ENCODE measurements at regions not wholly inside any gene's neighbourhood (a gene's known extent, or its start where the extent isn't known, plus 50 kb on each side); places are given as distances from the start of the nearest gene placed in this dataset.
"Not testable (repeated sequence)": the region's sequence is repeated elsewhere in the genome, so short reads cannot be mapped to it uniquely, and the experiment has no call there.

- DNase-seq (ENCODE audit: low read depth), result no peak
These were observed 141.7 kb downstream of the C3orf38 start for GRCh38 chr3:88291486-88291885.

- no peak for DNase-seq (ENCODE audit: low read depth)
These were observed 148.4 kb downstream of the C3orf38 start for GRCh38 chr3:88298189-88298588.

- DNase-seq (ENCODE audit: low read depth), result peak; percentile 36
These were observed 151.7 kb downstream of the C3orf38 start for GRCh38 chr3:88301273-88301995.

DNA sequence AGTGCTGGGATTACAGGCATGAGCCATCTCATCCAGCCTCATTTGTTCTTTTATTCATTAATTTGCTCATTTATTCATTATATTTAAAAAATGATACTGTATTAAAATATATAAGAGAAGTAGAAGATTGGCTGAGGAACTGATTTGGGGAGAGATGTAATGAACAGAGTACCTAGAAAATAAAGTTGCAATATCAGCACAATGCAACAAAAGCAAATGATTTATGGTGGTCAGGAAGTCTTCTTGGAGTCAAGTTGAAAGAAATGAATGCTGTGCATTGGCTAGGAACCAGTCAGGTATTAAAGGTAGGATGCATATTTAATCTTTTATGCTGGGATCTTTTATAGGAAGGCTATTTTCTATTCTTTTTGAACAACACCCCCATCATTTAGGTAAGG, 152.2 kb downstream of the C3orf38 start:
- DNase-seq (ENCODE audit: low read depth), result no peak

DNA sequence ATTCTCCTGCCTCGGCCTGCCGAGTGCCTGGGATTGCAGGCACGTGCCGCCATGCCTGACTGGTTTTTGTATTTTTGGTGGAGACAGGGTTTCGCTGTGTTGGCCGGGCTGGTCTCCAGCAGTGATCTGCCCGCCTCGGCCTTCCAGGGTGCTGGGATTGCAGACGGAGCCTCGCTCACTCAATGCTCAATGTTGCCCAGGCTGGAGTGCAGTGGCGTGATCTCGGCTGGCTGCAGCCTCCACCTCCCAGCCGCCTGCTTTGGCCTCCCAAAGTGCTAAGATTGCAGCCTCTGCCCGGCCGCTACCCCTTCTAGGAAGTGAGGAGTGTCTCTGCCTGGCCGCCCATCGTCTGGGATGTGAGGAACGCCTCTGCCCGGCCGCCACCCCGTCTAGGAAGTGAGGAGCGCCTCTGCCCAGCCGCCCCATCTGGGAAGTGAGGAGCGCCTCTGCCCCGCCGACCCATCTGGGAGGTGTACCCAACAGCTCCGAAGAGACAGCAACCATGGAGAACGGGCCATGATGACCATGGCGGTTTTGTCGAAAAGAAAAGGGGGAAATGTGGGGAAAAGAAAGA, 153.7 kb downstream of the C3orf38 start:
- DNase-seq (ENCODE audit: low read depth), result not testable (repeated sequence)

- no peak for DNase-seq (ENCODE audit: low read depth)
These were observed 157.9 kb downstream of the C3orf38 start for GRCh38 chr3:88307666-88308065.

DNA sequence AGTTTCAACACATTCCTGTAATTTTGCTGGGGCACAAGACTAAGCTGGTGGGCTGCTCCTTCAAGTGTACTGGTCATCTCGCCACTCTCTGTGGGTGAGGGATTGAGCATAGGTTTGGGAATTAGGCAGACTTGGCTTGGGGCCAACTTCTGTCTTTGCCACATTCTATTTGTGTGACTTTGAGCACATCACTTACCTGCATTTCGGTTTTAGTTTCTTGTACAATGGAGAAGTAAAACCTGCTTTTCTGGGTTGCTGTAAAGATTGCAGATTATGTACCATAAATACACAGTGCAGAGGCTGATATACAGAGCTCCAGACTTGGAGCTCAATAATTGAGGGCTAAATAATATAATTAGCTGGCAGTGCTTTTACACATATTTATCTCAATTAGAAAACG, 162.1 kb downstream of the C3orf38 start:
- DNase-seq (ENCODE audit: low read depth), result no peak

- DNase-seq (ENCODE audit: low read depth), result no peak
These were observed 162.5 kb downstream of the C3orf38 start for GRCh38 chr3:88312256-88312655.

DNA sequence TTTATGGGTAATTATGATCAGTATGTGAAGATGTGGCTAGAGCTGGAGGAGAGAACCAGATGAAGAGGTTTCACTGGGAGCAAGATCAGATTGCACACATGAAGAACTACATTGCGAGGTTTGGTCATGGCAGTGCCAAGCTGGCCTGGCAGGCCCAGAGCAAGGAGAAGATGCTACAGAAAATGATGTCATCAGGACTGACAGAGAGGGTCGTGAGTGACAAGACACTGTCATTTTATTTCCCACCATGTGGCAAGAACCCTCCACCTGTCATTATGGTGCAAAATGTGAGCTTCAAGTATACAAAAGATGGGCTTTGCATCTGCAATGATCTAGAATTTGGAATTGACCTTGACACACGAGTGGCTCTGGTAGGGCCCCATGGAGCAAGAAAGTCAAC, 168.3 kb downstream of the C3orf38 start:
- no peak for DNase-seq (ENCODE audit: low read depth)

DNA sequence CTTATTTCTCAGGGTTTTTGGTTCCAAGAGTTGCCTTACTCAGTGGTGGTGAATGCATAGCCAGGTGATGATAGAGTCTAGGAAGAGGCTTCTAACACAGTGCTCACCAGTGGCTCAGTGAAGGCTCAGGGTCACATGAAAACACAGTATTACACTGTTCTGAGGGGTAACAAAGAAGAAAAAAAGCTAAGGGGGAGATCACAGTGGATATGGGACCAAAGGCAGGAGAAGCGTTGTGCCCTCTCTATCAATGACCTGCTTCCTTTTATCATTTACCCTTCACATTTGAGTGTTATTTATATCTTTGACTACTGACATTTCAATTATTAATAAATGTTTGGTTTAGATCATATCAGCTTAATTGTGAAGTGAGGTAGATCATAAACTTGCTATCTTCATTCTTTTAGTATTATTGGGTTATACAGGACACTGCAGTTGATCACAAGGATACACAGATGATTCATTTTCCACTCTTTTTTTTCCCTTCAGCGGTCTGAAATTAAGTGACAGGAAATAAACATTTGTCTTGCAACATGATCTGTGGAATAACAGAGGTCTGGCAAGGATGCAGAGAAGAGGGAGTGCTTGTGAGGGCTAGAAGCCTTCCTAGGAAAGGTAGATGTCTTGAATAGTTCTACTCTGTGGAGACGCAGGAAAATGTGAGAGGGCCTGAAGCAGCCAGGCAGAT, 171.7 kb downstream of the C3orf38 start:
- DNase-seq (ENCODE audit: low read depth), result peak; percentile 29

- no peak for DNase-seq (ENCODE audit: low read depth)
These were observed 175.0 kb downstream of the C3orf38 start for GRCh38 chr3:88324788-88325187.

DNA sequence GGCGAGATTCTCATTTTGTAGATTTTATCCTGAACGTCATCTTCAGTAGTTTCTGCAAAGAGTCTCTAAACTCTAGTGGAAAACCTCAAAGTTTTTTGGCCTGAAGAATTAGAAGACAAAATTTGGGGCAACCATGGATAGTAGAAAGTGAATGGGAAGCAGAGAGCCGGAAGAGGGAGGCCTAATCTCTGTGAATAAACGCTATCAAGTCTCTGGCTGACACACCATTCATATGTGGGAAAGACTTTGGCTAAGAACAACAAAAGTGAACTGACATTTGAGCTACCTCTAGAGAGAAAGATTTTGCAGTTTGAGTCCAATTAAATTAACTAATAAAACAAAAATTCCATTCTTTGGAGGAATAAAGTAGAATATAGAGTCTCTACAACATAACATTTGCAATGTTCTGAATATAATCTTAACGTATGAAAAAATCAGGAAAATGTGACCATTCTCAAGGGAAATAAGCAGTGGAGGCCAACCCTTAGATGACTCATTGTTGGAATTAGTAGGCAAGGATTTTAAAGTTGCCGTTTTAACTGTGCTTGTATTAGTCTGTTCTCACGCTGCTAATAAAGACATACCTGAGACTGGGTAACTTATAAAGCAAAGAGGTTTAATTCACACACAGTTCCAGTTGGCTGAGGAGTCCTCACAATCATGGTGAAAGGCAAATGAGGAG, 184.6 kb downstream of the C3orf38 start:
- DNase-seq (ENCODE audit: low read depth), result peak; percentile 41

GRCh38 chr3:88336894-88337293, 187.1 kb downstream of the C3orf38 start:
- DNase-seq (ENCODE audit: low read depth), result no peak

GRCh38 chr3:88343264-88343663, 193.5 kb downstream of the C3orf38 start:
- DNase-seq (ENCODE audit: low read depth), result no peak

- no peak for DNase-seq (ENCODE audit: low read depth)
These were observed 196.9 kb downstream of the C3orf38 start for GRCh38 chr3:88346643-88347042.

DNA sequence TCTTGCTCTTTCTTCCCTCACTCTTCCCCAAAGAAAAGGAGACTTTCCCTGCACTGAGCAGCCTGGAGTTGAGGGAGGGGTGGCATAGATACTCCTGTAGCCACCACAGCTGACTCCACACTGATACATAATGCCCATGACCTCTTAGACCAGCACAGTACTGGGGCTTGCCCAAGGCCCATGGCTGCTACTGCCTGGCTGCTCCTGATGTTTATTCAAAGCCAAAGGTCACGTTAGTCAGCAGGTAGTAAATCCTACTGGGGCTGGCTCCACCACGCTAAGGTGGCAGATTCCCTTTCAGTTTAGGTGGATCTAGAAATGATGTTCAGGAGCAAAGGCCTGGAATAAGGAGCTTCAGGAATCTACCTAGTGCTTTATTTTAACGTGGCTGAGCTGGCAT, 212.7 kb downstream of the C3orf38 start:
- DNase-seq (ENCODE audit: low read depth), result no peak

GRCh38 chr3:88364926-88365325, 215.2 kb downstream of the C3orf38 start:
- no peak for DNase-seq (ENCODE audit: low read depth)

GRCh38 chr3:88369337-88369736, 219.6 kb downstream of the C3orf38 start:
- peak; percentile 4 for DNase-seq (ENCODE audit: low read depth)

GRCh38 chr3:88369767-88370166, 220.0 kb downstream of the C3orf38 start:
- DNase-seq (ENCODE audit: low read depth), result no peak

DNA sequence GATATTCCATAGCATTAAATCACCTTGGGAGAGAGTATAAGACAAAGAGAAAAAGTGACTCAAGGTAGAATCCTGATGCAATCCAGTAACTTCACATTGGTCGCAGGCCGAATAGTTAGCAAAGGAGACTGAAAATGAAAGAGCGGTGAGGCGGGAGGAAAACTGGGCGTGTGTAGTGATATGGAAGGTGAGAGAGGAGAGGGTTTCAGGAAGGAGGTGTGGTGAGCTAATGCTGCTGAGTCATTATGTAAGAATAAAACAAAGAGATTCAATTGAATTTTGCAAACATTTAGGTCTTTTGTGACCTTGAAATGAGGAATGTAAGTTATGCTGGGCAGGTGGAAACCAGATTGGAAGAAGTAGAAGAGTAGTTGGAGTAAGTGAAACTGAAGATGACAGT, 235.3 kb downstream of the C3orf38 start:
- no peak for DNase-seq (ENCODE audit: low read depth)

DNA sequence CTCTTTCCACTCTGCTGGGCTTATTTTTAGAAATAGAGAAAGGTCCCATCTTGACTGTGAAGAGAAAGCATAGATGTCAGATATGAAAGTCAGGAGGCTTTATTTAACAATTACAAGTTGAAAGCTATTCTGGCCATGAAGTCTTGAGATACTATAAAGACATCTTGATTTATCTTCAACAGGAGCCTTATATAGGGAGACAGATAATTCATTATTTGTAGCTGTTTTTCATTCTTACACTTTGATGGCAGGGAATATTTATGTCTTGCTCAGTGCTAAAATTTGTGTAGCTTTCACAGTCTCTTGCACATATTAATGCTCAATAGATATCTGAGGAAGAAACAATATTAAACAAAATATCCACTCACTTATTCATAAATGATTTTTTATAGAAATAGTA, 248.8 kb downstream of the C3orf38 start:
- no peak for DNase-seq (ENCODE audit: low read depth)

GRCh38 chr3:88403319-88403718, 253.6 kb downstream of the C3orf38 start:
- no peak for DNase-seq (ENCODE audit: low read depth)

DNA sequence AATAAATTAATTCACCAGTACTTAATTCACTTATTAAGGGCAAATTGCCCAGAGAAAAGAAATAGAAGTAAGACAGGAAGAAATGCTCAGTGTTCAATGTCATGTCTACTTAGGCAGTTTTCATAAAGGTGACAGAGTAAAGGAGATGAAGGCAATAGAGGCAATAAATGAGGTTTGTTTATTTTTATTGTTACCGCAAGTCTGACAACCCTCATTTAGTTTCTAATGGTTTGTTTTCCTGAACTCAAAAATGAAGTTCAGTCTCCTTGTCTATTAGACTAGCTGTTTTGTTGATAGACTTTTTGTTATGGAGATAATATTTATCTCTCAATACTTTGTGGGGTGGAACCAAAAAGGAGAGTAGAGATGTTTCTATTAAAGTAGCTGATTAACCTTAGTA, 258.3 kb downstream of the C3orf38 start:
- DNase-seq (ENCODE audit: low read depth), result no peak
